ENCODE measurements at regions not wholly inside any gene's neighbourhood (a gene's known extent, or its start where the extent isn't known, plus 50 kb on each side); places are given as distances from the start of the nearest gene placed in this dataset.
A peak's percentile ranks its signal among the peaks of the same experiment; 100 is the strongest.

GRCh38 chr10:61342858-61343572 is 110.2 kb downstream of the TMEM26 start:
- no peak for TF ChIP-seq CTCF (conservative IDR thresholded peaks at IDR 0.05; ENCODE audit: low read depth, low read length)
- DNase-seq (ENCODE audit: low read depth) = peak; percentile 20
- no peak overlapping the region for H3K4me3 ChIP-seq (ENCODE audit: low read depth, low read length)

GRCh38 chr10:61341008-61341407 is 112.2 kb downstream of the TMEM26 start:
- no peak for TF ChIP-seq CTCF (conservative IDR thresholded peaks at IDR 0.05; ENCODE audit: low read depth, low read length)
- DNase-seq (ENCODE audit: low read depth) = no peak
- no peak overlapping the region for H3K4me3 ChIP-seq (ENCODE audit: low read depth, low read length)

- TF ChIP-seq CTCF (conservative IDR thresholded peaks at IDR 0.05; ENCODE audit: low read depth, low read length) = no peak
- H3K4me3 ChIP-seq (ENCODE audit: low read depth, low read length) = no peak overlapping the region
- DNase-seq (ENCODE audit: low read depth) = no peak
Measured at GRCh38 chr10:61338146-61338545, 115.0 kb downstream of the TMEM26 start.

- TF ChIP-seq CTCF (conservative IDR thresholded peaks at IDR 0.05; ENCODE audit: low read depth, low read length) = no peak
- H3K4me3 ChIP-seq (ENCODE audit: low read depth, low read length) = no peak overlapping the region
- DNase-seq (ENCODE audit: low read depth) = no peak
Measured at GRCh38 chr10:61337741-61338140, 115.4 kb downstream of the TMEM26 start.

- H3K4me3 ChIP-seq (ENCODE audit: low read depth, low read length) = no peak overlapping the region
- DNase-seq (ENCODE audit: low read depth) = no peak
- no peak for TF ChIP-seq CTCF (conservative IDR thresholded peaks at IDR 0.05; ENCODE audit: low read depth, low read length)
Measured at GRCh38 chr10:61336831-61337230, 116.3 kb downstream of the TMEM26 start.

- DNase-seq (ENCODE audit: low read depth) = no peak
- no peak overlapping the region for H3K4me3 ChIP-seq (ENCODE audit: low read depth, low read length)
- no peak for TF ChIP-seq CTCF (conservative IDR thresholded peaks at IDR 0.05; ENCODE audit: low read depth, low read length)
Measured at GRCh38 chr10:61335359-61335758, 117.8 kb downstream of the TMEM26 start.

GRCh38 chr10:61332581-61332980 is 120.6 kb downstream of the TMEM26 start:
- no peak overlapping the region for H3K4me3 ChIP-seq (ENCODE audit: low read depth, low read length)
- DNase-seq (ENCODE audit: low read depth) = no peak
- TF ChIP-seq CTCF (conservative IDR thresholded peaks at IDR 0.05; ENCODE audit: low read depth, low read length) = no peak

All from choroid plexus epithelial cell (primary cell).